Keratinocyte (primary cell): ENCODE measurements at regions not wholly inside any gene's neighbourhood (a gene's known extent, or its start where the extent isn't known, plus 50 kb on each side); places are given as distances from the start of the nearest gene placed in this dataset.

Experiments used
- DNase-seq: peaks from one replicate; pipeline ENCODE4 v3.0.0-alpha.2; 2011; ENCODE audit warnings: low read depth, missing footprints, low spot score
- FAIRE-seq: peaks from 2 replicates; lab custom pipeline; 2011; peaks lifted over from hg19 to GRCh38; lab: Jason Lieb, UNC
- H2AFZ ChIP-seq: 2 replicates; pipeline ENCODE4 v1.6.0; 2012; ENCODE audit warnings: low read length, control low read depth, inconsistent platforms; ENCODE audit not compliant: control insufficient read depth
- H3K27ac ChIP-seq: 2 replicates; pipeline ENCODE4 v1.5.1; 2011; ENCODE audit warnings: low read length; ENCODE audit not compliant: control insufficient read depth, insufficient read depth
- H3K27me3 ChIP-seq: 3 replicates; pipeline ENCODE4 v1.6.0; 2011; ENCODE audit warnings: low read length; ENCODE audit not compliant: control insufficient read depth, insufficient read depth; ENCODE audit errors: extremely low read depth
- H3K36me3 ChIP-seq, 2 experiments: 2 replicates in 1 of 2; 3 replicates in 1 of 2; pipeline ENCODE4 v1.5.1; 2011; ENCODE audit warnings: low read length in 2 of 2, mild to moderate bottlenecking in 1 of 2; ENCODE audit not compliant: control insufficient read depth in 2 of 2, insufficient read depth in 2 of 2; ENCODE audit errors: extremely low read depth in 1 of 2
- H3K4me1 ChIP-seq: 3 replicates; pipeline ENCODE4 v1.5.1; 2011; ENCODE audit warnings: low read length; ENCODE audit not compliant: control insufficient read depth, insufficient read depth; ENCODE audit errors: extremely low read depth
- H3K4me2 ChIP-seq: 3 replicates; pipeline ENCODE4 v1.6.0; 2011; ENCODE audit warnings: low read depth, low read length; ENCODE audit not compliant: control insufficient read depth, insufficient read depth; ENCODE audit errors: extremely low read depth
- H3K4me3 ChIP-seq, 3 experiments: fragments of 200-600 bp in 1 of 3; sonication (generic) in 1 of 3; 2 replicates in 2 of 3; 3 replicates in 1 of 3; pipeline ENCODE4 v1.5.1; 2011 to 2016; ENCODE audit warnings: low read length in 3 of 3, mild to moderate bottlenecking in 3 of 3, control low read depth in 2 of 3, inconsistent platforms in 1 of 3, low read depth in 1 of 3, mixed read lengths in 1 of 3, mixed run types in 1 of 3, moderate library complexity in 1 of 3; ENCODE audit not compliant: control insufficient read depth in 2 of 3, insufficient read depth in 2 of 3; ENCODE audit errors: extremely low read depth in 1 of 3
- H3K79me2 ChIP-seq: 2 replicates; pipeline ENCODE4 v1.6.0; 2012; ENCODE audit warnings: low read length; ENCODE audit not compliant: control insufficient read depth, insufficient read depth
- H3K9ac ChIP-seq: 3 replicates; pipeline ENCODE4 v1.6.0; 2011; ENCODE audit warnings: low read length; ENCODE audit not compliant: control insufficient read depth, insufficient read depth; ENCODE audit errors: extremely low read depth
- H3K9me1 ChIP-seq: 3 replicates; pipeline ENCODE4 v1.6.0; 2011; ENCODE audit warnings: low read length; ENCODE audit not compliant: control insufficient read depth, insufficient read depth; ENCODE audit errors: extremely low read depth
- H3K9me3 ChIP-seq: 2 replicates; pipeline ENCODE4 v1.5.1; 2012; ENCODE audit warnings: low read depth, low read length; ENCODE audit not compliant: control insufficient read depth
- H4K20me1 ChIP-seq: 3 replicates; pipeline ENCODE4 v1.6.0; 2011; ENCODE audit warnings: low read length; ENCODE audit not compliant: control insufficient read depth, insufficient read depth; ENCODE audit errors: extremely low read depth
- CTCF ChIP-seq, 3 experiments: IDR thresholded peaks in 1 of 3; conservative IDR thresholded peaks in 1 of 3; optimal IDR thresholded peaks in 1 of 3; 2 replicates in 2 of 3; 3 replicates in 1 of 3; pipeline versions ENCODE3 to v1.5.1; 2011; ENCODE audit warnings: low read length in 3 of 3, mild to moderate bottlenecking in 3 of 3, moderate library complexity in 2 of 3, control low read depth in 1 of 3, inconsistent platforms in 1 of 3; ENCODE audit not compliant: insufficient read depth in 2 of 3; ENCODE audit errors: extremely low read depth in 1 of 3
- EZH2 ChIP-seq: IDR thresholded peaks from one replicate; pipeline ENCODE4 v1.6.1; 2012; ENCODE audit warnings: inconsistent platforms, mild to moderate bottlenecking, low read length, moderate library complexity
- dilution Hi-C: fragments of 300-500 bp; cut with MboI; formaldehyde crosslinking; loops from one replicate; pipeline ENCODE4 v1.7.0; 2020; ENCODE audit warnings: low sequenced_read_pairs; ENCODE audit not compliant: extremely low pct_ligation_motif_present

DNA sequence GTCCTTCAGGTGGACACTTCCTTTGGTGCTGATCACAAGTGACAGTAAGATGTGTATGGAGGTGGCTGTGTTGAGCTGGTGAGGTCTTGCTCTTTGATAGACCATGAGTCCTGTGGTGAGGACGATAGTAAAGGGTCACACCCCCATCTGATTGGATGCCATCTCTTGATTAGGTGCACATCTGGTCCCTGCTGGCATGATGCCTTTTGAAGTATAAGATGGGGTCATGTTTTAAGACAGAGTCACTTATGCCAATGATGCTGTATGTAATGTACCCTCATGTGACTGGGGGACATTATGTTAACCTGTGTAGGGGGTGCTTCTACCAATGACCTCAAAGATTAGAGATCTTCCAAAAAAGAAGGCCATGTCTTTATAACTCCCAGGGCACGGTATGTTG lies 644.6 kb downstream of the ACTR3B start:
- H3K9me3 ChIP-seq: no peaks in the 10 kb centered on the region
- H3K36me3 ChIP-seq: no peaks in the 10 kb centered on the region
- H3K9me1 ChIP-seq: no peaks in the 10 kb centered on the region
- no peaks in the 10 kb centered on the region for H3K4me1 ChIP-seq
- dilution Hi-C loops: no loop called here
- H3K4me3 ChIP-seq: no peak overlapping the region
- no peak overlapping the region for H3K9ac ChIP-seq
- no peak for FAIRE-seq
- H2AFZ ChIP-seq: no peak overlapping the region
- H3K27ac ChIP-seq: no peak overlapping the region
- H4K20me1 ChIP-seq: no peaks in the 10 kb centered on the region
- no peaks in the 10 kb centered on the region for H3K27me3 ChIP-seq
- no peak for TF ChIP-seq EZH2
- TF ChIP-seq CTCF (optimal IDR thresholded peaks at IDR 0.05 in 1 of 3, IDR thresholded peaks at IDR 0.05 in 1 of 3, conservative IDR thresholded peaks at IDR 0.05 in 1 of 3; ENCODE audit: extremely low read depth in 1 of 3, insufficient read depth in 2 of 3, low read length in 3 of 3): no peak
- no peaks in the 10 kb centered on the region for H3K79me2 ChIP-seq
- DNase-seq: no peak
- H3K4me2 ChIP-seq: no peak overlapping the region

- DNase-seq: no peak
- H3K27me3 ChIP-seq: no peaks in the 10 kb centered on the region
- no peak overlapping the region for H2AFZ ChIP-seq
- no peak overlapping the region for H3K4me2 ChIP-seq
- H3K9me3 ChIP-seq: no peaks in the 10 kb centered on the region
- H3K4me3 ChIP-seq: no peak overlapping the region
- dilution Hi-C loops: no loop called here
- no peak overlapping the region for H3K27ac ChIP-seq
- no peaks in the 10 kb centered on the region for H3K4me1 ChIP-seq
- no peaks in the 10 kb centered on the region for H4K20me1 ChIP-seq
- FAIRE-seq: no peak
- H3K79me2 ChIP-seq: no peaks in the 10 kb centered on the region
- H3K36me3 ChIP-seq: no peaks in the 10 kb centered on the region
- no peaks in the 10 kb centered on the region for H3K9me1 ChIP-seq
- H3K9ac ChIP-seq: no peak overlapping the region
- TF ChIP-seq EZH2: no peak
- TF ChIP-seq CTCF (optimal IDR thresholded peaks at IDR 0.05 in 1 of 3, IDR thresholded peaks at IDR 0.05 in 1 of 3, conservative IDR thresholded peaks at IDR 0.05 in 1 of 3; ENCODE audit: extremely low read depth in 1 of 3, insufficient read depth in 2 of 3, low read length in 3 of 3): no peak
Observed at GRCh38 chr7:153404781-153405279, 645.3 kb downstream of the ACTR3B start.
